Keratinocyte (primary cell): ENCODE measurements at regions not wholly inside any gene's neighbourhood (a gene's known extent, or its start where the extent isn't known, plus 50 kb on each side); places are given as distances from the start of the nearest gene placed in this dataset.

ENCODE experiments used
- EZH2 ChIP-seq: IDR thresholded peaks from one replicate; pipeline ENCODE4 v1.6.1; 2012; ENCODE audit warnings: inconsistent platforms, mild to moderate bottlenecking, low read length, moderate library complexity
- TF ChIP-seq, protein P1 (sequence below), 3 experiments: IDR thresholded peaks in 1 of 3; conservative IDR thresholded peaks in 1 of 3; optimal IDR thresholded peaks in 1 of 3; 2 replicates in 2 of 3; 3 replicates in 1 of 3; pipeline versions ENCODE3 to v1.5.1; 2011; ENCODE audit warnings: low read length in 3 of 3, mild to moderate bottlenecking in 3 of 3, moderate library complexity in 2 of 3, control low read depth in 1 of 3, inconsistent platforms in 1 of 3; ENCODE audit not compliant: insufficient read depth in 2 of 3; ENCODE audit errors: extremely low read depth in 1 of 3

DNA sequence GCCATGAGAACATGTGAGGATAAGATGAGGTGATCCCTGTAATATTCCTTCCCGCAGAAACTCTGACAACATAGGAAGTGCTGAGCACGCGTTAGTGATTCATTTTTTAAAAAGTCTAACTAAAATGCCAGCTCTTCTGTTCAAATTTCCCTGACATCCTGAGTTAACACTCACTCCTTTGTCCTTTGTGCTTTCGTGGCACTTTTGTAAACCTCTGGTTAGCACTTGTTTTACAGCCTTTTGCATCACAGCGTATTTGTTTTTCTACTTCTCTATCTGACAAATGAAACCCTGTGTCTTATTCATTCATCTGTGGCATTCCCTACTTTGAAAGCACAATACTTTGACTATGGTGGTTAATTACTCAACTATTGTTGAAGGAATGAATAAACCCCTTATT is 313.6 kb downstream of the NUAK1 start:
- TF ChIP-seq, protein P1, sequence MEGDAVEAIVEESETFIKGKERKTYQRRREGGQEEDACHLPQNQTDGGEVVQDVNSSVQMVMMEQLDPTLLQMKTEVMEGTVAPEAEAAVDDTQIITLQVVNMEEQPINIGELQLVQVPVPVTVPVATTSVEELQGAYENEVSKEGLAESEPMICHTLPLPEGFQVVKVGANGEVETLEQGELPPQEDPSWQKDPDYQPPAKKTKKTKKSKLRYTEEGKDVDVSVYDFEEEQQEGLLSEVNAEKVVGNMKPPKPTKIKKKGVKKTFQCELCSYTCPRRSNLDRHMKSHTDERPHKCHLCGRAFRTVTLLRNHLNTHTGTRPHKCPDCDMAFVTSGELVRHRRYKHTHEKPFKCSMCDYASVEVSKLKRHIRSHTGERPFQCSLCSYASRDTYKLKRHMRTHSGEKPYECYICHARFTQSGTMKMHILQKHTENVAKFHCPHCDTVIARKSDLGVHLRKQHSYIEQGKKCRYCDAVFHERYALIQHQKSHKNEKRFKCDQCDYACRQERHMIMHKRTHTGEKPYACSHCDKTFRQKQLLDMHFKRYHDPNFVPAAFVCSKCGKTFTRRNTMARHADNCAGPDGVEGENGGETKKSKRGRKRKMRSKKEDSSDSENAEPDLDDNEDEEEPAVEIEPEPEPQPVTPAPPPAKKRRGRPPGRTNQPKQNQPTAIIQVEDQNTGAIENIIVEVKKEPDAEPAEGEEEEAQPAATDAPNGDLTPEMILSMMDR (optimal IDR thresholded peaks at IDR 0.05 in 1 of 3, IDR thresholded peaks at IDR 0.05 in 1 of 3, conservative IDR thresholded peaks at IDR 0.05 in 1 of 3; ENCODE audit: extremely low read depth in 1 of 3, insufficient read depth in 2 of 3, low read length in 3 of 3) = no peak
- TF ChIP-seq EZH2 = no peak
